ENCODE measurements at regions not wholly inside any gene's neighbourhood (a gene's known extent, or its start where the extent isn't known, plus 50 kb on each side); places are given as distances from the start of the nearest gene placed in this dataset.

GRCh38 chr3:178417736-178418135 lies 118.5 kb upstream of the KCNMB2 start:
- H3K4me1 ChIP-seq (ENCODE audit: control insufficient read depth in 1 of 2, extremely low read depth in 1 of 2, insufficient read depth in 2 of 2, low read length in 2 of 2) = no peaks in the 10 kb centered on the region
- CTCF ChIA-PET = no interaction called here
- Mint-ChIP-seq H3K4me3 (no peak overlapping the region), H3K36me3 (no peaks in the 10 kb centered on the region), H3K9me3 (no peaks in the 10 kb centered on the region), H3K4me1 (no peaks in the 10 kb centered on the region), H3K27me3 (no peaks in the 10 kb centered on the region), H3K27ac (no peak overlapping the region)
- H3K36me3 ChIP-seq (ENCODE audit: control insufficient read depth in 2 of 2, extremely low read depth in 1 of 2, insufficient read depth in 1 of 2, low read length in 1 of 2) = no peaks in the 10 kb centered on the region
- WGBS (ENCODE audit: insufficient coverage) = no CpG with 5 or more reads among the region's 4 CpGs
- peaks cover 0 to 2% of the 10 kb centered on the region in 2 experiments for H3K27me3 ChIP-seq (replicated peaks in 1 of 2; ENCODE audit: control insufficient read depth in 2 of 2, extremely low read depth in 1 of 2, insufficient read depth in 2 of 2, low read length in 1 of 2)
- no peak for DNase-seq
- no peaks in the 10 kb centered on the region for H3K9me3 ChIP-seq
- ATAC-seq (replicated peaks in 1 of 4) = no peak
- H3K4me3 ChIP-seq (ENCODE audit: control insufficient read depth in 1 of 2, extremely low read depth in 1 of 2, low read length in 1 of 2) = no peak overlapping the region
- POLR2A ChIA-PET = no interaction called here
- no peak overlapping the region for H3K27ac ChIP-seq (ENCODE audit: low read length)

- no peaks in the 10 kb centered on the region for H3K4me1 Mint-ChIP-seq
- no peak overlapping the region for H3K27ac Mint-ChIP-seq
- Histone ChIP-seq H3K27me3 (replicated peaks in 1 of 2; ENCODE audit: control insufficient read depth in 2 of 2, extremely low read depth in 1 of 2, insufficient read depth in 2 of 2, low read length in 1 of 2) (peaks cover 0 to 2% of the 10 kb centered on the region in 2 experiments), H3K4me1 (ENCODE audit: control insufficient read depth in 1 of 2, extremely low read depth in 1 of 2, insufficient read depth in 2 of 2, low read length in 2 of 2) (no peaks in the 10 kb centered on the region), H3K27ac (ENCODE audit: low read length) (no peak overlapping the region), H3K36me3 (ENCODE audit: control insufficient read depth in 2 of 2, extremely low read depth in 1 of 2, insufficient read depth in 1 of 2, low read length in 1 of 2) (no peaks in the 10 kb centered on the region), H3K4me3 (ENCODE audit: control insufficient read depth in 1 of 2, extremely low read depth in 1 of 2, low read length in 1 of 2) (no peak overlapping the region), H3K9me3 (no peaks in the 10 kb centered on the region)
- no peak for ATAC-seq (replicated peaks in 1 of 4)
- POLR2A ChIA-PET = interaction anchor here (0.5 to 0.6 kb wide), 2 partner anchors 13 to 1537 kb away, joined by 3 read pairs; no protein-coding TSS in a partner anchor
- no CpG with 5 or more reads among the region's 4 CpGs for WGBS (ENCODE audit: insufficient coverage)
- H3K36me3 Mint-ChIP-seq = no peaks in the 10 kb centered on the region
- no peaks in the 10 kb centered on the region for H3K27me3 Mint-ChIP-seq
- H3K9me3 Mint-ChIP-seq = no peaks in the 10 kb centered on the region
- no peak for DNase-seq
- no peak overlapping the region for H3K4me3 Mint-ChIP-seq
- CTCF ChIA-PET = interaction anchor here in 1 of 2 donors (0.7 kb wide), 1 partner anchor 27 kb away, joined by 3 read pairs; no protein-coding TSS in a partner anchor
Measured at GRCh38 chr3:178419071-178419470, 117.2 kb upstream of the KCNMB2 start.

DNA sequence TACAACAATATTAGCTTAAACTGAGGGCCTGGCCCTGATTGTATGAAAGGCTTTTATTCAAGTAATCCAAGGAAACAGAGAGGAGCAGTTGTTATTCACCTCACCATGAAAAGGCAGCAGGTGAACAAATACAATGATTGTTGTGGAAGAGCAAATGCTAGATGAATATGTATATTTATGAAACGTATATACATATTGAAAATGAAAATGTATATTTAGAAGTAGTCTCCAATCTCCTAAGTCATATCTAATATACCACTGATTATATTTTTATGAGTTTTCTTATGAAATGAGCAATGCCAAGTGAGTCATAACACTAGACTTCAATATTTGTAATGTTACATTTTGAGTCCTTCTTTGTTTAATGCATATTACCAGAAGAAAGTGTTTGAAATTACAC lies 116.2 kb upstream of the KCNMB2 start:
- CTCF ChIA-PET = no interaction called here
- H3K27me3 Mint-ChIP-seq = no peaks in the 10 kb centered on the region
- POLR2A ChIA-PET = interaction anchor here in 1 of 2 donors (0.6 kb wide), 1 partner anchor 1193 kb away, joined by 3 read pairs; no protein-coding TSS in a partner anchor

DNA sequence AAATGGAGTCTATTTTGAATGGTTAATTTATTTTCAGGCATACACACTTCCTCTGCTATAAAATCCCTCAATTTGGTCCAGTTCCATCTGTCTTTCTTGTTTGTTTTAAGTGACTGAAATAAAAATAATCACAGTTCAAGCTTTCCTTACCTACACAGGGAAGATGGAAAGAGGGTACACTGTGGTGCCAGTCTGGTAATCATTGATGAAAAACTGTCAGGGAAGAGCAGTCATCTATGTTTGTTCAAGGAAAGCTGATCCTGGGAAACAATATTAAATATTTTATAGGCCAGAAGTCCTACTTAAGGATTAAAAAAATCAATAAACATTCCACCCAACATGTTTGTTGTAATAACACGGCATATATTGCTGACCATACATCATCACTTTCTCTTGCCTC lies 115.2 kb upstream of the KCNMB2 start:
- no peaks in the 10 kb centered on the region for H3K27me3 ChIP-seq (replicated peaks in 1 of 2; ENCODE audit: control insufficient read depth in 2 of 2, extremely low read depth in 1 of 2, insufficient read depth in 2 of 2, low read length in 1 of 2)
- no peaks in the 10 kb centered on the region for H3K36me3 ChIP-seq (ENCODE audit: control insufficient read depth in 2 of 2, extremely low read depth in 1 of 2, insufficient read depth in 1 of 2, low read length in 1 of 2)
- H3K27ac ChIP-seq (ENCODE audit: low read length) = no peak overlapping the region
- no peak overlapping the region for H3K27ac Mint-ChIP-seq
- H3K36me3 Mint-ChIP-seq = no peaks in the 10 kb centered on the region
- DNase-seq (no peak), ATAC-seq (replicated peaks in 1 of 4) (no peak)
- no peak overlapping the region for H3K4me3 ChIP-seq (ENCODE audit: control insufficient read depth in 1 of 2, extremely low read depth in 1 of 2, low read length in 1 of 2)
- H3K4me1 Mint-ChIP-seq = no peaks in the 10 kb centered on the region
- no peaks in the 10 kb centered on the region for H3K9me3 Mint-ChIP-seq
- ChIA-PET POLR2A (no interaction called here), CTCF (no interaction called here)
- WGBS (ENCODE audit: insufficient coverage) = 100% methylated on average over 1 of the region's 1 CpG
- H3K4me3 Mint-ChIP-seq = no peak overlapping the region
- H3K9me3 ChIP-seq = no peaks in the 10 kb centered on the region
- H3K27me3 Mint-ChIP-seq = no peaks in the 10 kb centered on the region
- no peaks in the 10 kb centered on the region for H3K4me1 ChIP-seq (ENCODE audit: control insufficient read depth in 1 of 2, extremely low read depth in 1 of 2, insufficient read depth in 2 of 2, low read length in 2 of 2)

More for the DNA sequence above, 116.2 kb upstream of the KCNMB2 start:
- DNase-seq = no peak
- H3K9me3 ChIP-seq = no peaks in the 10 kb centered on the region
- no peaks in the 10 kb centered on the region for H3K9me3 Mint-ChIP-seq
- no peak overlapping the region for H3K27ac ChIP-seq (ENCODE audit: low read length)
- ATAC-seq (replicated peaks in 1 of 4) = no peak
- no peaks in the 10 kb centered on the region for H3K36me3 ChIP-seq (ENCODE audit: control insufficient read depth in 2 of 2, extremely low read depth in 1 of 2, insufficient read depth in 1 of 2, low read length in 1 of 2)
- H3K36me3 Mint-ChIP-seq = no peaks in the 10 kb centered on the region
- no peaks in the 10 kb centered on the region for H3K4me1 ChIP-seq (ENCODE audit: control insufficient read depth in 1 of 2, extremely low read depth in 1 of 2, insufficient read depth in 2 of 2, low read length in 2 of 2)
- WGBS (ENCODE audit: insufficient coverage) = no CpG with 5 or more reads among the region's 1 CpG
- no peak overlapping the region for H3K4me3 ChIP-seq (ENCODE audit: control insufficient read depth in 1 of 2, extremely low read depth in 1 of 2, low read length in 1 of 2)
- no peaks in the 10 kb centered on the region for H3K27me3 ChIP-seq (replicated peaks in 1 of 2; ENCODE audit: control insufficient read depth in 2 of 2, extremely low read depth in 1 of 2, insufficient read depth in 2 of 2, low read length in 1 of 2)
- no peak overlapping the region for H3K27ac Mint-ChIP-seq
- H3K4me3 Mint-ChIP-seq = no peak overlapping the region
- no peaks in the 10 kb centered on the region for H3K4me1 Mint-ChIP-seq

- Histone ChIP-seq H3K27ac (ENCODE audit: low read length) (no peak overlapping the region), H3K9me3 (no peaks in the 10 kb centered on the region), H3K36me3 (ENCODE audit: control insufficient read depth in 2 of 2, extremely low read depth in 1 of 2, insufficient read depth in 1 of 2, low read length in 1 of 2) (no peaks in the 10 kb centered on the region), H3K27me3 (replicated peaks in 1 of 2; ENCODE audit: control insufficient read depth in 2 of 2, extremely low read depth in 1 of 2, insufficient read depth in 2 of 2, low read length in 1 of 2) (peaks cover 0 to 3% of the 10 kb centered on the region in 2 experiments), H3K4me1 (ENCODE audit: control insufficient read depth in 1 of 2, extremely low read depth in 1 of 2, insufficient read depth in 2 of 2, low read length in 2 of 2) (no peaks in the 10 kb centered on the region), H3K4me3 (ENCODE audit: control insufficient read depth in 1 of 2, extremely low read depth in 1 of 2, low read length in 1 of 2) (no peak overlapping the region)
- ChIA-PET CTCF (interaction anchor here in 1 of 2 donors (0.5 kb wide), 1 partner anchor 44 kb away, joined by 3 read pairs; no protein-coding TSS in a partner anchor), POLR2A (no interaction called here)
- Mint-ChIP-seq H3K4me1 (no peaks in the 10 kb centered on the region), H3K27ac (no peak overlapping the region), H3K9me3 (no peaks in the 10 kb centered on the region), H3K27me3 (peaks cover 0 to 4% of the 10 kb centered on the region in 2 donors), H3K36me3 (no peaks in the 10 kb centered on the region), H3K4me3 (no peak overlapping the region)
- ATAC-seq (replicated peaks in 1 of 4) = no peak
- DNase-seq = no peak
Measured at GRCh38 chr3:178422406-178422805, 113.8 kb upstream of the KCNMB2 start.

DNA sequence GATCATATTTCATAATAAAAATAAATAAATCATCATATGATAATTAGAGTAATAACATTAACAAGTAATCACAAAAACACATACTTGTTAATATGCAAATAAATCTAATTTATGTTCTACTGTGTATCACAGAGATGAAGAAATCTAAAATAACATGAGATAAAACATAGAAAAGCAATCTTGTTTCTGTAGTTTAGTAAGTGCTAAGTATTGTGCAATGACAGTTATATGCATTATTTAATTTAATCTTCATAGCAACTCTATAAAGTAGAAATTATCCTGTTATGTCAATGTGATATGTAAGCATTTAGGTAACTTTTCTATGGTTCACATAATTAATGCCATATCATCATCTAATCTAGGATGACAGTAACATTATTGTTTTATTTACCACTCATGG lies 108.2 kb upstream of the KCNMB2 start:
- Mint-ChIP-seq H3K9me3 (no peaks in the 10 kb centered on the region), H3K4me3 (no peak overlapping the region), H3K27ac (no peak overlapping the region), H3K27me3 (peaks cover 0 to 4% of the 10 kb centered on the region in 2 donors), H3K36me3 (no peaks in the 10 kb centered on the region), H3K4me1 (no peaks in the 10 kb centered on the region)
- ChIA-PET POLR2A (no interaction called here), CTCF (interaction anchor here in 1 of 2 donors (1.1 kb wide), 1 partner anchor 9 kb away, joined by 3 read pairs; no protein-coding TSS in a partner anchor)
- Histone ChIP-seq H3K27me3 (replicated peaks in 1 of 2; ENCODE audit: control insufficient read depth in 2 of 2, extremely low read depth in 1 of 2, insufficient read depth in 2 of 2, low read length in 1 of 2) (peaks cover 0 to 7% of the 10 kb centered on the region in 2 experiments), H3K4me3 (ENCODE audit: control insufficient read depth in 1 of 2, extremely low read depth in 1 of 2, low read length in 1 of 2) (no peak overlapping the region), H3K4me1 (ENCODE audit: control insufficient read depth in 1 of 2, extremely low read depth in 1 of 2, insufficient read depth in 2 of 2, low read length in 2 of 2) (no peaks in the 10 kb centered on the region), H3K9me3 (no peaks in the 10 kb centered on the region), H3K36me3 (ENCODE audit: control insufficient read depth in 2 of 2, extremely low read depth in 1 of 2, insufficient read depth in 1 of 2, low read length in 1 of 2) (no peaks in the 10 kb centered on the region), H3K27ac (ENCODE audit: low read length) (no peak overlapping the region)
- ATAC-seq (replicated peaks in 1 of 4) = no peak
- no peak for DNase-seq

DNA sequence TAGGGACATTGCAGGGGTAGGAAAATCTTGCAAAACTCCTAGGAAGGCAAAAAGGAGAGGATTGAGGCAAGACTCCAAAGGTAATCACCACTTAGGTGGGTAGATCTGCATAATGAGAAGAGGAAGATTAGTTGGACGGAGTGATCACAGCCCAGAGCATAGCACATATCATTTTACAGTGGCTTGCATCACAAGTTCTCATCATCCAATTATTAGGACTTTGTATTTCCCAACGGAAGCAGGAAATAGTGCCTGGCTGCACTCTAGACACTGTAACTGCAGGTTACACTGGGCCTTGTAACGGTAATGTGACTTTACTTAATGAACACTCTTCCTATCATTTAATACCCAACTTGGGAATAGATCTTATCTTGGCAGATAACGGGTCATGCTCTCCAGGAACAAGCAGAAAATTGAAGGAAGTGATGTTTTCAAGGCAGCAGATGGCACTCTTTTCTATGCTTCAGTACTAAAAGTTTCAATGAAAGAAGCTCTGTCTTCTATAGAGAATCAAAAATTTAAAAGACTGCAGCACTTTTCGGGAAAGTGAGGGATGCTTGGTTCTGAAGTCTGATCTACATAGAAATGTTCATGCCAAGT lies 101.9 kb upstream of the KCNMB2 start:
- Histone ChIP-seq H3K9me3 (no peaks in the 10 kb centered on the region), H3K27ac (ENCODE audit: low read length) (no peak overlapping the region), H3K36me3 (ENCODE audit: control insufficient read depth in 2 of 2, extremely low read depth in 1 of 2, insufficient read depth in 1 of 2, low read length in 1 of 2) (no peaks in the 10 kb centered on the region), H3K4me1 (ENCODE audit: control insufficient read depth in 1 of 2, extremely low read depth in 1 of 2, insufficient read depth in 2 of 2, low read length in 2 of 2) (no peaks in the 10 kb centered on the region), H3K27me3 (replicated peaks in 1 of 2; ENCODE audit: control insufficient read depth in 2 of 2, extremely low read depth in 1 of 2, insufficient read depth in 2 of 2, low read length in 1 of 2) (no peaks in the 10 kb centered on the region), H3K4me3 (ENCODE audit: control insufficient read depth in 1 of 2, extremely low read depth in 1 of 2, low read length in 1 of 2) (no peak overlapping the region)
- DNase-seq (no peak), ATAC-seq (replicated peaks in 1 of 4) (no peak)
- WGBS (ENCODE audit: insufficient coverage) = 100% methylated on average over 1 of the region's 5 CpGs
- no peaks in the 10 kb centered on the region for H3K4me1 Mint-ChIP-seq
- CTCF ChIA-PET = interaction anchor here in 1 of 2 donors (0.6 kb wide), 1 partner anchor 41 kb away, joined by 3 read pairs; no protein-coding TSS in a partner anchor
- H3K36me3 Mint-ChIP-seq = no peaks in the 10 kb centered on the region
- H3K4me3 Mint-ChIP-seq = no peak overlapping the region
- no peaks in the 10 kb centered on the region for H3K27me3 Mint-ChIP-seq
- no peak overlapping the region for H3K27ac Mint-ChIP-seq
- H3K9me3 Mint-ChIP-seq = no peaks in the 10 kb centered on the region
- POLR2A ChIA-PET = no interaction called here
